HCT116 (cell line): ENCODE measurements at regions not wholly inside any gene's neighbourhood (a gene's known extent, or its start where the extent isn't known, plus 50 kb on each side); places are given as distances from the start of the nearest gene placed in this dataset.

Experiments used
- ATAC-seq: fragments of 200-7000 bp; cut with Tn5 transposase; 2 replicates; pipeline ENCODE4 v1.9.1; 2020; ENCODE audit warnings: mild to moderate bottlenecking, moderate library complexity
- BruUV-seq: library from RNA; stranded (reverse); fragments of 400-500 nt; replicated peaks from 2 replicates; lab custom pipeline; 2021; lab: Mats Ljungman, UMichigan
- CTCF ChIA-PET: fragments of 300-600 bp; sonication (Branson Sonifier 250); formaldehyde crosslinking; loops from one replicate; lab custom pipeline; 2021; ENCODE audit warnings: antibody characterized with exemption; lab: Charles Lee
- POLR2A ChIA-PET: fragments of 300-600, 350-600 bp; sonication (Branson Sonifier 250); formaldehyde crosslinking; loops from one replicate; lab custom pipeline; 2021; ENCODE audit warnings: antibody characterized with exemption; lab: Charles Lee
- RAD21 ChIA-PET, 2 experiments: fragments of 300-600 bp; sonication (Branson Sonifier 250); formaldehyde crosslinking; loops; one replicate each; lab custom pipeline; 2023; ENCODE audit warnings: low total read pairs in 2 of 2; ENCODE audit not compliant: uncharacterized antibody in 2 of 2, unreplicated experiment in 2 of 2, low non-redundant PET in 1 of 2; lab: Charles Lee
- DNase-seq: peaks from one replicate; pipeline ENCODE4 v3.0.0-alpha.2; 2010; ENCODE audit warnings: low read depth, low spot score
- H2AFZ ChIP-seq: fragments of 200-600 bp; shearing (Covaris generic), sonication (generic); 2 replicates; pipeline ENCODE4 v1.6.1; 2017; ENCODE audit warnings: low read depth, mixed run types, mixed read lengths, antibody characterized with exemption, low read length; ENCODE audit not compliant: poor library complexity, severe bottlenecking
- H3K27ac ChIP-seq: 2 replicates; pipeline ENCODE4 v1.5.1; 2012; ENCODE audit warnings: low read depth, low read length
- H3K27me3 ChIP-seq: fragments of 200-600 bp; sonication (generic); 2 replicates; pipeline ENCODE4 v1.6.1; 2016; ENCODE audit warnings: mixed run types, low read length, mixed read lengths; ENCODE audit not compliant: insufficient read depth
- H3K36me3 ChIP-seq, 2 experiments: fragments of 200-500 bp in 1 of 2; fragments of 200-600 bp in 1 of 2; sonication (Bioruptor generic) in 1 of 2; sonication (generic) in 1 of 2; 2 replicates each; pipeline versions ENCODE4 v1.5.1 to v1.6.1; 2014 to 2016; ENCODE audit warnings: low read length in 2 of 2, inconsistent platforms in 1 of 2, mixed read lengths in 1 of 2, mixed run types in 1 of 2; ENCODE audit not compliant: insufficient read depth in 2 of 2, control insufficient read depth in 1 of 2
- H3K4me1 ChIP-seq, 2 experiments: fragments of 200-600 bp in 1 of 2; sonication (generic) in 1 of 2; 2 replicates each; pipeline versions ENCODE4 v1.5.1 to v1.6.1; 2012 to 2017; ENCODE audit warnings: low read length in 2 of 2, inconsistent platforms in 1 of 2, mild to moderate bottlenecking in 1 of 2, mixed read lengths in 1 of 2, mixed run types in 1 of 2, moderate library complexity in 1 of 2; ENCODE audit not compliant: insufficient read depth in 2 of 2, control insufficient read depth in 1 of 2
- H3K4me2 ChIP-seq: fragments of 200-600 bp; sonication (generic); 2 replicates; pipeline ENCODE4 v1.6.1; 2017; ENCODE audit warnings: mixed run types, low read length, mixed read lengths
- H3K4me3 ChIP-seq, 2 experiments: fragments of 200-600 bp in 1 of 2; sonication (generic) in 1 of 2; replicated peaks in 1 of 2; 2 replicates each; pipeline ENCODE4 v1.5.1; 2011 to 2016; ENCODE audit warnings: low read length in 2 of 2, control low read depth in 1 of 2, low read depth in 1 of 2, mild to moderate bottlenecking in 1 of 2, mixed read lengths in 1 of 2, mixed run types in 1 of 2
- H3K79me2 ChIP-seq: fragments of 200-600 bp; sonication (generic); 2 replicates; pipeline ENCODE4 v1.6.1; 2017; ENCODE audit warnings: mild to moderate bottlenecking, mixed run types, low read length, moderate library complexity, mixed read lengths; ENCODE audit not compliant: insufficient read depth
- H3K9ac ChIP-seq: fragments of 200-600 bp; sonication (generic); 2 replicates; pipeline ENCODE4 v1.6.1; 2016; ENCODE audit warnings: low read length, mixed read lengths
- H3K9me2 ChIP-seq: fragments of 200-600 bp; sonication (generic), shearing (Covaris generic); 2 replicates; pipeline ENCODE4 v1.6.1; 2017; ENCODE audit warnings: mixed run types, mild to moderate bottlenecking, moderate library complexity; ENCODE audit not compliant: insufficient read depth
- H3K9me3 ChIP-seq, 2 experiments: fragments of 200-500 bp in 1 of 2; fragments of 200-600 bp in 1 of 2; sonication (Bioruptor generic) in 1 of 2; sonication (generic) in 1 of 2; 2 replicates each; pipeline ENCODE4 v1.6.1; 2014 to 2017; ENCODE audit warnings: low read length in 2 of 2, mixed read lengths in 2 of 2, inconsistent platforms in 1 of 2, low read depth in 1 of 2, mild to moderate bottlenecking in 1 of 2, mixed run types in 1 of 2, moderate library complexity in 1 of 2; ENCODE audit not compliant: control insufficient read depth in 1 of 2, insufficient read depth in 1 of 2
- H4K20me1 ChIP-seq: fragments of 200-600 bp; sonication (generic), shearing (Covaris generic); 2 replicates; pipeline ENCODE4 v1.6.1; 2017; ENCODE audit warnings: mixed run types, mild to moderate bottlenecking, moderate library complexity; ENCODE audit not compliant: insufficient read depth
- CEBPB ChIP-seq: IDR thresholded peaks from 2 replicates; pipeline ENCODE4 v1.6.1; 2012; ENCODE audit warnings: low read depth
- EGR1 ChIP-seq: IDR thresholded peaks from 2 replicates; pipeline ENCODE4 v1.6.1; 2012; ENCODE audit warnings: low read depth
- ELF1 ChIP-seq: IDR thresholded peaks from 2 replicates; pipeline ENCODE4 v1.6.1; 2012; ENCODE audit warnings: low read depth, borderline replicate concordance
- EZH2 ChIP-seq: fragments of 200-600 bp; sonication (generic); IDR thresholded peaks from 2 replicates; pipeline ENCODE4 v1.6.1; 2017; ENCODE audit warnings: antibody characterized with exemption, mixed run types
- EZH2phosphoT487 ChIP-seq: fragments of 200-600 bp; IDR thresholded peaks from 2 replicates; pipeline ENCODE4 v1.6.1; 2018; ENCODE audit warnings: antibody characterized with exemption, borderline replicate concordance
- FOSL1 ChIP-seq: IDR thresholded peaks from 2 replicates; pipeline ENCODE4 v1.6.1; 2012; ENCODE audit warnings: low read depth
- JUND ChIP-seq: IDR thresholded peaks from 2 replicates; pipeline ENCODE4 v1.6.1; 2012
- POLR2A ChIP-seq: IDR thresholded peaks from 2 replicates; pipeline ENCODE4 v1.7.0; 2011; ENCODE audit warnings: borderline replicate concordance; ENCODE audit not compliant: insufficient read depth, insufficient read length; ENCODE audit errors: extremely low read depth
- SIN3A ChIP-seq: IDR thresholded peaks from 2 replicates; pipeline ENCODE4 v1.6.1; 2012; ENCODE audit warnings: low read depth
- SP1 ChIP-seq: IDR thresholded peaks from 2 replicates; pipeline ENCODE4 v1.6.1; 2012; ENCODE audit warnings: low read depth
- SRF ChIP-seq: IDR thresholded peaks from 2 replicates; pipeline ENCODE4 v1.6.1; 2012; ENCODE audit warnings: low read depth
- TCF7L2 ChIP-seq: IDR thresholded peaks from 2 replicates; pipeline ENCODE4 v1.7.0; 2011; ENCODE audit warnings: borderline replicate concordance, inconsistent platforms; ENCODE audit not compliant: insufficient read depth, insufficient read length; ENCODE audit errors: extremely low read depth
- YY1 ChIP-seq: IDR thresholded peaks from 2 replicates; pipeline ENCODE4 v1.6.1; 2011; ENCODE audit warnings: low read length, low read depth, moderate library complexity, mild to moderate bottlenecking; ENCODE audit not compliant: insufficient replicate concordance; ENCODE audit errors: extremely low read depth
- ZFX ChIP-seq: fragments of 450-650 bp; IDR thresholded peaks from 2 replicates; pipeline ENCODE4 v1.6.1; 2017
- intact Hi-C: fragments of 100-400 bp; cut with micrococcal nuclease; formaldehyde crosslinking; loops from 2 replicates; pipeline ENCODE4 v1.10.0; 2022
- TF ChIP-seq, protein P1 (sequence below): IDR thresholded peaks from 2 replicates; pipeline ENCODE4 v1.6.1; 2012
- TF ChIP-seq, protein P2 (sequence below): IDR thresholded peaks from 2 replicates; pipeline ENCODE4 v1.6.1; 2012
- TF ChIP-seq, protein P3 (sequence below): IDR thresholded peaks from 2 replicates; pipeline ENCODE4 v1.6.1; 2011; ENCODE audit warnings: mild to moderate bottlenecking, low read length, moderate library complexity; ENCODE audit not compliant: insufficient replicate concordance; ENCODE audit errors: extremely low read depth
- TF ChIP-seq, protein P4 (sequence below): IDR thresholded peaks from 2 replicates; pipeline ENCODE4 v1.6.1; 2012; ENCODE audit warnings: low read depth

DNA sequence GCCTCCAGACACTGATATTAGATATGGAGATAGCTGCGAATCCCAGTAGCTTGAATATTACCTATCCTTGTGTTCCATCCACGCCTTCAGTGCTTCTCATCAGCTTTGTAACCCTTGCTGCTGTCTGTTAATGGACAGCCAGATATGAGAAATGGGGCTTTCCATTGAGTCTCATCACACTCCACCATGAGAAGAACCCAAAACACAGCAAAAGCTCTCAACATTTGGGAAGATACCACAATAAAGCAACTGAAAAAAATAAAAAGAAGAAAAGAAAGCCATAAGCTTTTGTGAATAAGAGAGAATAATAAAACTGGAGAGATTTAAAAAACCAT, 225.4 kb downstream of the GALC start:
- H2AFZ ChIP-seq = no peak overlapping the region
- no peaks in the 10 kb centered on the region for H3K9me2 ChIP-seq
- no peaks in the 10 kb centered on the region for H4K20me1 ChIP-seq
- DNase-seq (no peak), ATAC-seq (no peak)
- H3K36me3 ChIP-seq = no peaks in the 10 kb centered on the region
- no peak overlapping the region for H3K27ac ChIP-seq
- H3K4me2 ChIP-seq = no peak overlapping the region
- ChIA-PET RAD21 (no interaction called here), CTCF (no interaction called here), POLR2A (no interaction called here)
- H3K9me3 ChIP-seq = peaks cover 5 to 20% of the 10 kb centered on the region in 2 experiments; a peak in 1 of 4 replicates
- no peaks in the 10 kb centered on the region for H3K27me3 ChIP-seq
- no peak overlapping the region for H3K9ac ChIP-seq
- intact Hi-C loops = no loop called here
- TF ChIP-seq SP1 (no peak), EGR1 (no peak), ELF1 (no peak), POLR2A (no peak), EZH2phosphoT487 (no peak), FOSL1 (no peak), SIN3A (no peak), SRF (no peak), ZFX (no peak), JUND (no peak), TCF7L2 (no peak), EZH2 (no peak), CEBPB (no peak), YY1 (no peak)
- TF ChIP-seq, protein P1, sequence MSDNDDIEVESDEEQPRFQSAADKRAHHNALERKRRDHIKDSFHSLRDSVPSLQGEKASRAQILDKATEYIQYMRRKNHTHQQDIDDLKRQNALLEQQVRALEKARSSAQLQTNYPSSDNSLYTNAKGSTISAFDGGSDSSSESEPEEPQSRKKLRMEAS = no peak
- TF ChIP-seq, protein P2, sequence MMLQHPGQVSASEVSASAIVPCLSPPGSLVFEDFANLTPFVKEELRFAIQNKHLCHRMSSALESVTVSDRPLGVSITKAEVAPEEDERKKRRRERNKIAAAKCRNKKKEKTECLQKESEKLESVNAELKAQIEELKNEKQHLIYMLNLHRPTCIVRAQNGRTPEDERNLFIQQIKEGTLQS = no peak
- TF ChIP-seq, protein P3, sequence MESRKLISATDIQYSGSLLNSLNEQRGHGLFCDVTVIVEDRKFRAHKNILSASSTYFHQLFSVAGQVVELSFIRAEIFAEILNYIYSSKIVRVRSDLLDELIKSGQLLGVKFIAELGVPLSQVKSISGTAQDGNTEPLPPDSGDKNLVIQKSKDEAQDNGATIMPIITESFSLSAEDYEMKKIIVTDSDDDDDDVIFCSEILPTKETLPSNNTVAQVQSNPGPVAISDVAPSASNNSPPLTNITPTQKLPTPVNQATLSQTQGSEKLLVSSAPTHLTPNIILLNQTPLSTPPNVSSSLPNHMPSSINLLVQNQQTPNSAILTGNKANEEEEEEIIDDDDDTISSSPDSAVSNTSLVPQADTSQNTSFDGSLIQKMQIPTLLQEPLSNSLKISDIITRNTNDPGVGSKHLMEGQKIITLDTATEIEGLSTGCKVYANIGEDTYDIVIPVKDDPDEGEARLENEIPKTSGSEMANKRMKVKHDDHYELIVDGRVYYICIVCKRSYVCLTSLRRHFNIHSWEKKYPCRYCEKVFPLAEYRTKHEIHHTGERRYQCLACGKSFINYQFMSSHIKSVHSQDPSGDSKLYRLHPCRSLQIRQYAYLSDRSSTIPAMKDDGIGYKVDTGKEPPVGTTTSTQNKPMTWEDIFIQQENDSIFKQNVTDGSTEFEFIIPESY = no peak
- TF ChIP-seq, protein P4, sequence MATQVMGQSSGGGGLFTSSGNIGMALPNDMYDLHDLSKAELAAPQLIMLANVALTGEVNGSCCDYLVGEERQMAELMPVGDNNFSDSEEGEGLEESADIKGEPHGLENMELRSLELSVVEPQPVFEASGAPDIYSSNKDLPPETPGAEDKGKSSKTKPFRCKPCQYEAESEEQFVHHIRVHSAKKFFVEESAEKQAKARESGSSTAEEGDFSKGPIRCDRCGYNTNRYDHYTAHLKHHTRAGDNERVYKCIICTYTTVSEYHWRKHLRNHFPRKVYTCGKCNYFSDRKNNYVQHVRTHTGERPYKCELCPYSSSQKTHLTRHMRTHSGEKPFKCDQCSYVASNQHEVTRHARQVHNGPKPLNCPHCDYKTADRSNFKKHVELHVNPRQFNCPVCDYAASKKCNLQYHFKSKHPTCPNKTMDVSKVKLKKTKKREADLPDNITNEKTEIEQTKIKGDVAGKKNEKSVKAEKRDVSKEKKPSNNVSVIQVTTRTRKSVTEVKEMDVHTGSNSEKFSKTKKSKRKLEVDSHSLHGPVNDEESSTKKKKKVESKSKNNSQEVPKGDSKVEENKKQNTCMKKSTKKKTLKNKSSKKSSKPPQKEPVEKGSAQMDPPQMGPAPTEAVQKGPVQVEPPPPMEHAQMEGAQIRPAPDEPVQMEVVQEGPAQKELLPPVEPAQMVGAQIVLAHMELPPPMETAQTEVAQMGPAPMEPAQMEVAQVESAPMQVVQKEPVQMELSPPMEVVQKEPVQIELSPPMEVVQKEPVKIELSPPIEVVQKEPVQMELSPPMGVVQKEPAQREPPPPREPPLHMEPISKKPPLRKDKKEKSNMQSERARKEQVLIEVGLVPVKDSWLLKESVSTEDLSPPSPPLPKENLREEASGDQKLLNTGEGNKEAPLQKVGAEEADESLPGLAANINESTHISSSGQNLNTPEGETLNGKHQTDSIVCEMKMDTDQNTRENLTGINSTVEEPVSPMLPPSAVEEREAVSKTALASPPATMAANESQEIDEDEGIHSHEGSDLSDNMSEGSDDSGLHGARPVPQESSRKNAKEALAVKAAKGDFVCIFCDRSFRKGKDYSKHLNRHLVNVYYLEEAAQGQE = no peak
- H3K79me2 ChIP-seq = no peaks in the 10 kb centered on the region
- no peak overlapping the region for H3K4me3 ChIP-seq
- BruUV-seq = no TSS peak
- H3K4me1 ChIP-seq = no peaks in the 10 kb centered on the region
